ENCODE measurements at regions not wholly inside any gene's neighbourhood (a gene's known extent, or its start where the extent isn't known, plus 50 kb on each side); places are given as distances from the start of the nearest gene placed in this dataset.

- TF ChIP-seq CREB1 (IDR thresholded peaks at IDR 0.05; ENCODE audit: low read depth), result no peak
- TF ChIP-seq USF1 (IDR thresholded peaks at IDR 0.05), result no peak
- TF ChIP-seq TCF12 (IDR thresholded peaks at IDR 0.05; ENCODE audit: low read depth), result no peak
- TF ChIP-seq YY1 (IDR thresholded peaks at IDR 0.05; ENCODE audit: low read depth), result no peak
- no peak for TF ChIP-seq TAF1 (IDR thresholded peaks at IDR 0.05; ENCODE audit: low read depth)
- TF ChIP-seq EGR1 (IDR thresholded peaks at IDR 0.05), result no peak
- no peak for TF ChIP-seq REST (IDR thresholded peaks at IDR 0.05; ENCODE audit: low read depth)
- TF ChIP-seq TEAD4 (IDR thresholded peaks at IDR 0.05), result no peak
- TF ChIP-seq EP300 (IDR thresholded peaks at IDR 0.05; ENCODE audit: borderline replicate concordance), result no peak
- TF ChIP-seq CEBPB (IDR thresholded peaks at IDR 0.05), result no peak
- TF ChIP-seq MAX (IDR thresholded peaks at IDR 0.05), result no peak
Observed at GRCh38 chr3:88485001-88485400, 335.2 kb downstream of the C3orf38 start.

GRCh38 chr3:88509582-88509981 is 359.8 kb downstream of the C3orf38 start:
- no peak for TF ChIP-seq CEBPB (IDR thresholded peaks at IDR 0.05)
- TF ChIP-seq REST (IDR thresholded peaks at IDR 0.05; ENCODE audit: low read depth), result no peak
- TF ChIP-seq ZBTB7A (IDR thresholded peaks at IDR 0.05; ENCODE audit: low read depth), result no peak
- TF ChIP-seq EGR1 (IDR thresholded peaks at IDR 0.05), result no peak
- TF ChIP-seq NFIC (IDR thresholded peaks at IDR 0.05), result no peak
- no peak for TF ChIP-seq CREB1 (IDR thresholded peaks at IDR 0.05; ENCODE audit: low read depth)
- no peak for TF ChIP-seq TAF1 (IDR thresholded peaks at IDR 0.05; ENCODE audit: low read depth)
- TF ChIP-seq USF1 (IDR thresholded peaks at IDR 0.05), result no peak
- TF ChIP-seq EP300 (IDR thresholded peaks at IDR 0.05; ENCODE audit: borderline replicate concordance), result no peak

- TF ChIP-seq TCF12 (IDR thresholded peaks at IDR 0.05; ENCODE audit: low read depth) (no peak), EP300 (IDR thresholded peaks at IDR 0.05; ENCODE audit: borderline replicate concordance) (no peak), RAD21 (IDR thresholded peaks at IDR 0.05; ENCODE audit: low read depth) (no peak), EGR1 (IDR thresholded peaks at IDR 0.05) (no peak), USF1 (IDR thresholded peaks at IDR 0.05) (no peak), ZBTB7A (IDR thresholded peaks at IDR 0.05; ENCODE audit: low read depth) (no peak), REST (IDR thresholded peaks at IDR 0.05; ENCODE audit: low read depth) (no peak), CEBPB (IDR thresholded peaks at IDR 0.05) (no peak), CREB1 (IDR thresholded peaks at IDR 0.05; ENCODE audit: low read depth) (no peak)
Observed at GRCh38 chr3:88528494-88528893, 378.7 kb downstream of the C3orf38 start.

GRCh38 chr3:88534534-88534933 is 384.8 kb downstream of the C3orf38 start:
- TF ChIP-seq MAX (IDR thresholded peaks at IDR 0.05), result no peak
- no peak for TF ChIP-seq TCF12 (IDR thresholded peaks at IDR 0.05; ENCODE audit: low read depth)
- no peak for TF ChIP-seq RAD21 (IDR thresholded peaks at IDR 0.05; ENCODE audit: low read depth)
- TF ChIP-seq ZBTB7A (IDR thresholded peaks at IDR 0.05; ENCODE audit: low read depth), result no peak
- TF ChIP-seq REST (IDR thresholded peaks at IDR 0.05; ENCODE audit: low read depth), result no peak
- no peak for TF ChIP-seq EP300 (IDR thresholded peaks at IDR 0.05; ENCODE audit: borderline replicate concordance)
- TF ChIP-seq FOXM1 (IDR thresholded peaks at IDR 0.05; ENCODE audit: borderline replicate concordance, low read depth), result no peak
- no peak for TF ChIP-seq CEBPB (IDR thresholded peaks at IDR 0.05)
- TF ChIP-seq EGR1 (IDR thresholded peaks at IDR 0.05), result no peak
- TF ChIP-seq YY1 (IDR thresholded peaks at IDR 0.05; ENCODE audit: low read depth), result no peak
